HepG2 (cell line): ENCODE measurements at regions not wholly inside any gene's neighbourhood (a gene's known extent, or its start where the extent isn't known, plus 50 kb on each side); places are given as distances from the start of the nearest gene placed in this dataset.

Experiments used
- ATAC-seq: fragments of 200-7000 bp; cut with Tn5 transposase; 3 replicates; pipeline ENCODE4 v1.9.1; 2020; ENCODE audit warnings: mild to moderate bottlenecking, moderate library complexity
- BruUV-seq: library from RNA; stranded (reverse); fragments of 400-500 nt; replicated peaks from 2 replicates; lab custom pipeline; 2021; lab: Mats Ljungman, UMichigan
- CTCF ChIA-PET: fragments of 300-600 bp; formaldehyde crosslinking; extraction: SDS; loops from one replicate; lab custom pipeline; 2021; ENCODE audit warnings: low total read pairs, inconsistent platforms, low intra/inter-chr PET ratio; lab: Yijun Ruan, JAX
- POLR2A ChIA-PET: fragments of 350-600 bp; sonication (Branson Sonifier 250); formaldehyde crosslinking; loops from one replicate; lab custom pipeline; 2020; ENCODE audit warnings: antibody characterized with exemption, inconsistent platforms; lab: Yijun Ruan, JAX
- DNase-seq: peaks from one replicate; pipeline ENCODE4 v3.0.0-alpha.2; 2015; ENCODE audit warnings: low spot score
- FAIRE-seq: peaks from 3 replicates; lab custom pipeline; 2011; peaks lifted over from hg19 to GRCh38; lab: Jason Lieb, UNC
- H2AFZ ChIP-seq: one replicate; pipeline ENCODE4 v1.6.1; 2011; ENCODE audit warnings: low read length, inconsistent platforms
- H3K27ac ChIP-seq: fragments of 300-600 bp; 3 replicates; pipeline ENCODE4 v1.8.0; 2011; ENCODE audit warnings: mixed run types, mild to moderate bottlenecking, mixed read lengths, low read length, inconsistent platforms; ENCODE audit not compliant: insufficient read depth; ENCODE audit errors: extremely low read length
- H3K27me3 ChIP-seq, 2 experiments: fragments of 200-600 bp in 1 of 2; 2 replicates in 1 of 2; 3 replicates in 1 of 2; pipeline versions ENCODE4 v1.6.0 to v1.8.0; 2011; ENCODE audit warnings: low read length in 2 of 2, mild to moderate bottlenecking in 2 of 2, moderate library complexity in 2 of 2, inconsistent platforms in 1 of 2; ENCODE audit not compliant: insufficient read depth in 2 of 2, control insufficient read depth in 1 of 2
- H3K36me3 ChIP-seq, 2 experiments: fragments of 200-600 bp in 1 of 2; replicated peaks in 1 of 2; 2 replicates in 1 of 2; 3 replicates in 1 of 2; pipeline versions ENCODE4 v1.5.1 to v1.8.0; 2011; ENCODE audit warnings: low read length in 2 of 2, inconsistent platforms in 1 of 2; ENCODE audit not compliant: insufficient read depth in 2 of 2, control insufficient read depth in 1 of 2
- H3K4me1 ChIP-seq: 2 replicates; pipeline ENCODE4 v1.5.1; 2012; ENCODE audit warnings: low read length, inconsistent platforms; ENCODE audit not compliant: insufficient read depth
- H3K4me2 ChIP-seq: 2 replicates; pipeline ENCODE4 v1.6.0; 2011; ENCODE audit warnings: low read depth, low read length, inconsistent platforms
- H3K4me3 ChIP-seq, 3 experiments: fragments of 200-600 bp in 1 of 3; sonication (generic), shearing (Covaris generic) in 1 of 3; replicated peaks in 1 of 3; 2 replicates each; pipeline ENCODE4 v1.5.1; 2011 to 2016; ENCODE audit warnings: low read length in 3 of 3, inconsistent platforms in 2 of 3, low read depth in 2 of 3, mild to moderate bottlenecking in 2 of 3, control low read depth in 1 of 3, mixed read lengths in 1 of 3; ENCODE audit not compliant: insufficient read depth in 1 of 3
- H3K79me2 ChIP-seq: one replicate; pipeline ENCODE4 v1.6.1; 2011; ENCODE audit warnings: low read length, inconsistent platforms; ENCODE audit not compliant: insufficient read depth
- H3K9ac ChIP-seq: 2 replicates; pipeline ENCODE4 v1.6.0; 2011; ENCODE audit warnings: mild to moderate bottlenecking, low read depth, low read length, inconsistent platforms; ENCODE audit not compliant: insufficient read depth
- H3K9me3 ChIP-seq: 2 replicates; pipeline ENCODE4 v1.5.1; 2012; ENCODE audit warnings: mild to moderate bottlenecking, low read length
- H4K20me1 ChIP-seq: 2 replicates; pipeline ENCODE4 v1.6.0; 2011; ENCODE audit warnings: inconsistent platforms, mild to moderate bottlenecking, low read length, moderate library complexity; ENCODE audit not compliant: insufficient read depth
- HMG20A ChIP-seq: IDR thresholded peaks from 2 replicates; pipeline ENCODE4 v1.6.1; 2016; ENCODE audit warnings: borderline replicate concordance
- HNF4A ChIP-seq: sonication (generic); formaldehyde crosslinking; IDR thresholded peaks from 2 replicates; pipeline ENCODE4 v1.4.0; 2020; ENCODE audit warnings: missing genetic modification reagents
- HNRNPK ChIP-seq: fragments of 200-400 bp; formaldehyde crosslinking; IDR thresholded peaks from 2 replicates; pipeline ENCODE4 v1.6.1; 2018; ENCODE audit warnings: low read length, low read depth, moderate library complexity, mild to moderate bottlenecking; ENCODE audit not compliant: poor library complexity, severe bottlenecking
- ISX ChIP-seq: sonication (generic); formaldehyde crosslinking; conservative IDR thresholded peaks from 2 replicates; pipeline ENCODE4 v1.5.0; 2020; ENCODE audit warnings: missing genetic modification reagents
- RCOR2 ChIP-seq: IDR thresholded peaks from 2 replicates; pipeline ENCODE4 v1.6.1; 2016; ENCODE audit warnings: missing biosample characterization, missing genetic modification reagents
- SOX6 ChIP-seq, 2 experiments: fragments of 450-650 bp in 1 of 2; sonication (generic) in 1 of 2; formaldehyde crosslinking in 1 of 2; IDR thresholded peaks; 2 replicates each; pipeline versions ENCODE4 v1.4.0 to v1.6.1; 2017 to 2020; ENCODE audit warnings: antibody characterized with exemption in 1 of 2, mild to moderate bottlenecking in 1 of 2, missing genetic modification reagents in 1 of 2
- SYNCRIP ChIP-seq: fragments of 200-400 bp; formaldehyde crosslinking; IDR thresholded peaks from 2 replicates; pipeline ENCODE4 v1.6.1; 2018; ENCODE audit warnings: mild to moderate bottlenecking, low read depth, low read length; ENCODE audit not compliant: insufficient read depth
- ZNF138 ChIP-seq: sonication (generic); formaldehyde crosslinking; IDR thresholded peaks from 2 replicates; pipeline ENCODE4 v1.5.0; 2020; ENCODE audit warnings: mild to moderate bottlenecking, low read depth, missing genetic modification reagents
- ZNF446 ChIP-seq: sonication (generic); formaldehyde crosslinking; IDR thresholded peaks from 2 replicates; pipeline ENCODE4 v1.5.0; 2020; ENCODE audit warnings: mild to moderate bottlenecking, missing genetic modification reagents
- ZNF484 ChIP-seq: sonication (generic); formaldehyde crosslinking; IDR thresholded peaks from 2 replicates; pipeline ENCODE4 v1.5.1; 2020; ENCODE audit warnings: mild to moderate bottlenecking, low read depth, missing genetic modification reagents, borderline replicate concordance
- ZNF564 ChIP-seq: sonication (generic); formaldehyde crosslinking; IDR thresholded peaks from 2 replicates; pipeline ENCODE4 v1.8.1; 2023; ENCODE audit warnings: mild to moderate bottlenecking, missing genetic modification reagents
- ZNF674 ChIP-seq: sonication (generic); formaldehyde crosslinking; IDR thresholded peaks from 2 replicates; pipeline ENCODE4 v1.5.0; 2020; ENCODE audit warnings: low read depth, mild to moderate bottlenecking, missing genetic modification reagents
- WGBS: methylation state at CpG from one replicate; pipeline ENCODE4 v1.1.6; 2017; ENCODE audit warnings: low lambda C conversion rate; 5-methylcytosine and 5-hydroxymethylcytosine counted together
- in situ Hi-C: cut with HindIII; loops from 2 replicates; pipeline ENCODE4 v1.10.0; 2017; ENCODE audit warnings: low pct_unique_long_range_greater_than_20kb; ENCODE audit not compliant: extremely low pct_ligation_motif_present
- intact Hi-C: fragments of 100-400 bp; cut with micrococcal nuclease; formaldehyde crosslinking; loops from one replicate; pipeline ENCODE4 v1.10.0; 2022; ENCODE audit not compliant: unreplicated experiment
- TF ChIP-seq, protein P1 (sequence below): sonication (generic); formaldehyde crosslinking; IDR thresholded peaks from 2 replicates; pipeline ENCODE4 v1.5.1; 2020; ENCODE audit warnings: missing genetic modification reagents, mild to moderate bottlenecking, borderline replicate concordance

DNA sequence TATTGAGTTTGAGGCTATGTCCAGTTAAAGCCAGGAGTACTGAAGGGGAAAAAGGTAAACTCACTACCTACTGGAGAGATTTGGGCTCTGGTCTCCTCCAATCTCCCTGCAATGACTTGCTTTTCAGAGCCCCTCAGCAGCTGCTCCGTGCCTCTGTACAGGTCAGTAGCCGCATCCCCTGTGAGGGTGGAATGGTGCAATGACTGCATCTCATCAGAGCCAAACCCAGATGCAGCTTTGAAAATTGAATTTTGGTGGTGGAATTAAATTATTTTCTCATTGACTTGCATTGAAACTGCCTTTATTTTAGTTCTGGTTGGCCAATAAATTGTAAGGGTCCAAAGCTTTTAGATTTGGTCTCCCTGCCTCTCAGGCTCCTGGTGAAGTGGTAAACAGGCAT lies 166.7 kb downstream of the DLL1 start:
- no peak overlapping the region for H3K4me2 ChIP-seq
- H2AFZ ChIP-seq, result no peak overlapping the region
- peaks cover 13% of the 10 kb centered on the region for H3K9me3 ChIP-seq
- ATAC-seq (no peak), FAIRE-seq (no peak), DNase-seq (no peak)
- in situ Hi-C loops (no loop called here), intact Hi-C loops (no loop called here)
- ChIA-PET CTCF (no interaction called here), POLR2A (no interaction called here)
- TF ChIP-seq SOX6 (IDR thresholded peaks at IDR 0.05) (no peak), SOX6 (CRISPR knock-in tag; IDR thresholded peaks at IDR 0.05) (no peak), ISX (CRISPR knock-in tag) (no peak), ZNF564 (CRISPR knock-in tag) (no peak), ZNF138 (CRISPR knock-in tag) (no peak), HMG20A (CRISPR knock-in tag) (no peak), ZNF484 (CRISPR knock-in tag) (no peak), ZNF446 (CRISPR knock-in tag) (no peak), HNF4A (no peak), RCOR2 (no peak), SYNCRIP (no peak), HNRNPK (no peak), ZNF674 (CRISPR knock-in tag) (no peak)
- TF ChIP-seq, protein P1, sequence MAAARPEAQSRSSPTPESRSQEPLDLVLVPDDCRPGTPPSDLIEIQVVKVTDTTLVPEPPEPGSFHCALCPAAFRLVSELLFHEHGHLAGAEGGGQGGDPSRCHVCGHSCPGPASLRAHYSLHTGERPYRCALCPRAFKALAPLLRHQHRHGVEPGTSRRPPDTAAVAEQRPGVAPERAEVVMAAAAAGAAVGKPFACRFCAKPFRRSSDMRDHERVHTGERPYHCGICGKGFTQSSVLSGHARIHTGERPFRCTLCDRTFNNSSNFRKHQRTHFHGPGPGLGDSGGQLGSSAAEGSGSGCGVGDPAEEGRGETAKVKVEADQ (CRISPR knock-in tag), result no peak
- no TSS peak for BruUV-seq
- H3K4me1 ChIP-seq, result no peaks in the 10 kb centered on the region
- no peaks in the 10 kb centered on the region for H3K36me3 ChIP-seq
- H4K20me1 ChIP-seq, result no peaks in the 10 kb centered on the region
- no peaks in the 10 kb centered on the region for H3K79me2 ChIP-seq
- WGBS, result 28% methylated on average over 2 of the region's 2 CpGs
- H3K27me3 ChIP-seq, result peaks cover 7 to 48% of the 10 kb centered on the region in 2 experiments; a peak in 4 of 5 replicates
- H3K27ac ChIP-seq, result no peak overlapping the region
- H3K9ac ChIP-seq, result no peak overlapping the region
- H3K4me3 ChIP-seq, result no peak overlapping the region
